K562 (cell line): ENCODE measurements at regions not wholly inside any gene's neighbourhood (a gene's known extent, or its start where the extent isn't known, plus 50 kb on each side); places are given as distances from the start of the nearest gene placed in this dataset.

Experiments
- ATAC-seq: fragments of 200-7000 bp; cut with Tn5 transposase; 3 replicates; pipeline ENCODE4 v1.9.1; 2020; ENCODE audit warnings: moderate library complexity
- BruUV-seq: library from RNA; stranded (reverse); fragments of 400-500 nt; replicated peaks from 2 replicates; lab custom pipeline; 2021; lab: Mats Ljungman, UMichigan
- CTCF ChIA-PET: fragments of 300-600 bp; formaldehyde crosslinking; extraction: SDS; loops from one replicate; lab custom pipeline; 2021; ENCODE audit warnings: low intra/inter-chr PET ratio; lab: Yijun Ruan, JAX
- POLR2A ChIA-PET: fragments of 300-600, 350-650 bp; sonication (Branson Sonifier 250); formaldehyde crosslinking; extraction: SDS; loops from one replicate; lab custom pipeline; 2021; ENCODE audit warnings: antibody characterized with exemption, inconsistent platforms; lab: Yijun Ruan, JAX
- DNase-seq, 4 experiments: peaks; one replicate each; pipeline versions ENCODE4 v3.0.0 to v3.0.0-alpha.2; 2011 to 2018; ENCODE audit warnings: low spot score in 3 of 4, mixed read lengths in 3 of 4; ENCODE audit errors: extremely low read depth in 1 of 4
- FAIRE-seq: peaks from 2 replicates; lab custom pipeline; 2011; peaks lifted over from hg19 to GRCh38; lab: Jason Lieb, UNC
- H2AFZ ChIP-seq: 2 replicates; pipeline ENCODE4 v1.6.0; 2011; ENCODE audit warnings: low read depth, low read length, control low read depth, inconsistent platforms
- H3K27ac ChIP-seq: fragments of 200-600 bp; 3 replicates; pipeline ENCODE4 v1.8.0; 2011; ENCODE audit warnings: low read depth, mild to moderate bottlenecking, control low read depth, inconsistent platforms, low read length, moderate library complexity, mixed read lengths; ENCODE audit errors: extremely low read depth
- H3K27me3 ChIP-seq, 2 experiments: fragments of 300-600 bp in 1 of 2; 2 replicates in 1 of 2; 3 replicates in 1 of 2; pipeline versions ENCODE4 v1.6.0 to v1.8.0; 2011; ENCODE audit warnings: inconsistent platforms in 2 of 2, low read length in 2 of 2, mild to moderate bottlenecking in 1 of 2, mixed read lengths in 1 of 2, moderate library complexity in 1 of 2; ENCODE audit not compliant: control insufficient read depth in 2 of 2, insufficient read depth in 2 of 2
- H3K36me3 ChIP-seq: fragments of 300-600 bp; 3 replicates; pipeline ENCODE4 v1.8.0; 2011; ENCODE audit warnings: mild to moderate bottlenecking, low read length, inconsistent platforms; ENCODE audit not compliant: control insufficient read depth, insufficient read depth
- H3K4me1 ChIP-seq, 2 experiments: fragments of 200-600 bp in 1 of 2; replicated peaks in 1 of 2; 2 replicates in 1 of 2; 3 replicates in 1 of 2; pipeline versions ENCODE4 v1.5.1 to v1.8.0; 2011; ENCODE audit warnings: inconsistent platforms in 2 of 2, low read length in 2 of 2, mild to moderate bottlenecking in 1 of 2, mixed read lengths in 1 of 2, moderate library complexity in 1 of 2; ENCODE audit not compliant: control insufficient read depth in 2 of 2, insufficient read depth in 2 of 2
- H3K4me2 ChIP-seq: 2 replicates; pipeline ENCODE4 v1.6.1; 2011; ENCODE audit warnings: low read length, control low read depth, inconsistent platforms, mixed read lengths; ENCODE audit not compliant: insufficient read depth
- H3K4me3 ChIP-seq: fragments of 200-600 bp; sonication (generic), shearing (Covaris generic); 2 replicates; pipeline ENCODE4 v1.5.1; 2016; ENCODE audit warnings: control low read depth, inconsistent platforms
- H3K79me2 ChIP-seq: fragments of 200-600 bp; 3 replicates; pipeline ENCODE4 v1.8.0; 2011; ENCODE audit warnings: low read length, inconsistent platforms; ENCODE audit not compliant: control insufficient read depth, insufficient read depth
- H3K9ac ChIP-seq, 2 experiments: 2 replicates each; pipeline versions ENCODE4 v1.6.0 to v1.6.1; 2011; ENCODE audit warnings: low read depth in 2 of 2, low read length in 2 of 2, control low read depth in 1 of 2, inconsistent platforms in 1 of 2, mild to moderate bottlenecking in 1 of 2, mixed read lengths in 1 of 2; ENCODE audit not compliant: insufficient read depth in 1 of 2
- H3K9me1 ChIP-seq: one replicate; pipeline ENCODE4 v1.6.0; 2011; ENCODE audit warnings: inconsistent platforms, mild to moderate bottlenecking, low read length, moderate library complexity; ENCODE audit not compliant: control insufficient read depth, insufficient read depth
- H3K9me3 ChIP-seq: replicated peaks from 2 replicates; pipeline ENCODE4 v1.5.1; 2011; ENCODE audit warnings: low read depth, low read length, inconsistent platforms; ENCODE audit not compliant: control insufficient read depth, insufficient read depth
- H4K20me1 ChIP-seq: replicated peaks from 2 replicates; pipeline ENCODE4 v1.6.1; 2011; ENCODE audit warnings: low read length, inconsistent platforms, mixed read lengths; ENCODE audit not compliant: control insufficient read depth, insufficient read depth
- BRD4 ChIP-seq: fragments of 200-600 bp; sonication (generic); IDR thresholded peaks from 2 replicates; pipeline ENCODE4 v1.6.1; 2017; ENCODE audit warnings: inconsistent platforms
- C11orf30 ChIP-seq: fragments of 450-650 bp; IDR thresholded peaks from 2 replicates; pipeline ENCODE4 v1.6.1; 2016; ENCODE audit warnings: low read depth, mild to moderate bottlenecking
- EWSR1 ChIP-seq: fragments of 450-650 bp; IDR thresholded peaks from 2 replicates; pipeline ENCODE4 v1.6.1; 2018; ENCODE audit warnings: borderline replicate concordance, mild to moderate bottlenecking, low read depth, moderate library complexity; ENCODE audit not compliant: partially characterized antibody
- NFATC3 ChIP-seq: fragments of 450-650 bp; IDR thresholded peaks from 2 replicates; pipeline ENCODE4 v1.6.1; 2017; ENCODE audit warnings: mild to moderate bottlenecking
- NR2C2 ChIP-seq, 2 experiments: fragments of 200-800 bp in 1 of 2; sonication (Bioruptor generic) in 1 of 2; sonication (generic) in 1 of 2; formaldehyde crosslinking in 1 of 2; IDR thresholded peaks; 2 replicates each; pipeline versions ENCODE4 v1.6.1 to v1.8.0; 2016 to 2022; ENCODE audit warnings: mild to moderate bottlenecking in 1 of 2, missing compliant biosample characterization in 1 of 2, missing genetic modification characterization in 1 of 2, missing genetic modification reagents in 1 of 2
- SLC30A9 ChIP-seq: fragments of 250-450 bp; sonication (Bioruptor Pico); IDR thresholded peaks from 2 replicates; pipeline ENCODE4 v1.8.0; 2022; ENCODE audit warnings: mild to moderate bottlenecking, moderate library complexity
- SMAD2 ChIP-seq: fragments of 150-350 bp; IDR thresholded peaks from 2 replicates; pipeline ENCODE4 v1.6.1; 2014; ENCODE audit warnings: low read depth, mild to moderate bottlenecking, low read length
- TCF7 ChIP-seq: sonication (generic); IDR thresholded peaks from 2 replicates; pipeline ENCODE4 v1.6.1; 2016; ENCODE audit warnings: antibody characterized with exemption, borderline replicate concordance
- ZKSCAN8 ChIP-seq: fragments of 200-800 bp; sonication (Bioruptor generic); IDR thresholded peaks from 2 replicates; pipeline ENCODE4 v1.6.1; 2016; ENCODE audit warnings: missing genetic modification characterization, missing compliant biosample characterization
- ZNF134 ChIP-seq: fragments of 250-450 bp; sonication (Bioruptor Pico); conservative IDR thresholded peaks from 2 replicates; pipeline ENCODE4 v1.4.0; 2020
- ZNF436 ChIP-seq: fragments of 250-450, 450-650 bp; sonication (Bioruptor Pico); formaldehyde crosslinking; IDR thresholded peaks from 2 replicates; pipeline ENCODE4 v1.7.0; 2020; ENCODE audit warnings: mild to moderate bottlenecking
- ZNF778 ChIP-seq: fragments of 450-650 bp; formaldehyde crosslinking; IDR thresholded peaks from 2 replicates; pipeline ENCODE4 v1.4.0; 2020; ENCODE audit warnings: mild to moderate bottlenecking, moderate library complexity
- WGBS: fragments of 100-300 bp; shearing (Covaris generic); methylation state at CpG from one replicate; pipeline ENCODE4 v1.1.6; 2016; ENCODE audit warnings: low coverage, mixed read lengths; ENCODE audit not compliant: insufficient coverage; ENCODE audit errors: missing lambda C conversion rate; 5-methylcytosine and 5-hydroxymethylcytosine counted together
- in situ Hi-C: fragments of 300-500 bp; cut with MboI; formaldehyde crosslinking; loops from 4 replicates; pipeline ENCODE4 v1.15.0; 2018; ENCODE audit warnings: inconsistent platforms, mixed read lengths
- intact Hi-C: fragments of 100-400 bp; cut with micrococcal nuclease; formaldehyde crosslinking; loops from 2 replicates; pipeline ENCODE4 v1.14.2; 2022

- intact Hi-C loops (no loop called here), in situ Hi-C loops (no loop called here)
- Histone ChIP-seq H3K9me1 (no peaks in the 10 kb centered on the region), H3K4me1 (no peaks in the 10 kb centered on the region), H3K9me3 (no peaks in the 10 kb centered on the region), H3K27me3 (no peaks in the 10 kb centered on the region), H3K4me3 (no peak overlapping the region), H3K9ac (no peak overlapping the region), H4K20me1 (no peaks in the 10 kb centered on the region), H2AFZ (no peak overlapping the region), H3K4me2 (no peak overlapping the region), H3K36me3 (no peaks in the 10 kb centered on the region), H3K27ac (no peak overlapping the region), H3K79me2 (no peaks in the 10 kb centered on the region)
- no peak for FAIRE-seq
- no peak for DNase-seq
- no peak for TF ChIP-seq ZNF134
- no peak for TF ChIP-seq NFATC3
- TF ChIP-seq C11orf30, result no peak
- TF ChIP-seq BRD4, result no peak
- TF ChIP-seq TCF7, result no peak
- no peak for TF ChIP-seq ZKSCAN8 (CRISPR knock-in tag)
- no peak for TF ChIP-seq EWSR1
- no peak for TF ChIP-seq ZNF436
- TF ChIP-seq SLC30A9 (CRISPR knock-in tag), result no peak
- TF ChIP-seq SMAD2, result no peak
- ChIA-PET CTCF (no interaction called here), POLR2A (interaction anchor here (0.6 to 0.9 kb wide), 2 partner anchors 18 to 1093 kb away, joined by 3 read pairs; no protein-coding TSS in a partner anchor)
- no TSS peak for BruUV-seq
- 0% methylated on average over 2 of the region's 2 CpGs for WGBS
- ATAC-seq, result no peak
These were observed 106.5 kb upstream of the EGFLAM start for GRCh38 chr5:38151878-38152277.

GRCh38 chr5:38149815-38150195 is 108.6 kb upstream of the EGFLAM start:
- Histone ChIP-seq H3K4me2 (no peak overlapping the region), H3K36me3 (no peaks in the 10 kb centered on the region), H3K4me3 (no peak overlapping the region), H3K79me2 (no peaks in the 10 kb centered on the region), H3K9me1 (no peaks in the 10 kb centered on the region), H3K9me3 (no peaks in the 10 kb centered on the region), H3K27ac (no peak overlapping the region), H2AFZ (no peak overlapping the region), H3K9ac (no peak overlapping the region), H4K20me1 (no peaks in the 10 kb centered on the region), H3K27me3 (0 out of 5 replicates have a peak, but pooled peaks cover 0 to 2% of the 10 kb centered on the region in 2 experiments), H3K4me1 (no peaks in the 10 kb centered on the region)
- TF ChIP-seq ZNF778 (CRISPR knock-in tag), result no peak
- TF ChIP-seq NR2C2 (CRISPR knock-in tag; IDR thresholded peaks at IDR 0.05), result no peak
- no peak for TF ChIP-seq NR2C2 (tag; IDR thresholded peaks at IDR 0.05)
- ATAC-seq (no peak), DNase-seq (no peak), FAIRE-seq (no peak)
- no TSS peak for BruUV-seq
- POLR2A ChIA-PET, result no interaction called here
- in situ Hi-C loops, result no loop called here
- intact Hi-C loops, result no loop called here
- CTCF ChIA-PET, result no interaction called here
